HG03439 (cell line): ENCODE measurements at regions not wholly inside any gene's neighbourhood (a gene's known extent, or its start where the extent isn't known, plus 50 kb on each side); places are given as distances from the start of the nearest gene placed in this dataset.
"Not testable (repeated sequence)": the region's sequence is repeated elsewhere in the genome, so short reads cannot be mapped to it uniquely, and the experiment has no call there.

Source experiments
- ATAC-seq: cut with Tn5 transposase; IDR thresholded peaks from one replicate; pipeline ENCODE4 v1.9.1; 2021; ENCODE audit warnings: mild to moderate bottlenecking, moderate library complexity; ENCODE audit not compliant: unreplicated experiment

- ATAC-seq, result no peak
These were observed 634.0 kb downstream of the UQCRFS1 start for GRCh38 chr19:28578786-28579505.

- no peak for ATAC-seq
These were observed 634.7 kb downstream of the UQCRFS1 start for GRCh38 chr19:28578208-28578607.

DNA sequence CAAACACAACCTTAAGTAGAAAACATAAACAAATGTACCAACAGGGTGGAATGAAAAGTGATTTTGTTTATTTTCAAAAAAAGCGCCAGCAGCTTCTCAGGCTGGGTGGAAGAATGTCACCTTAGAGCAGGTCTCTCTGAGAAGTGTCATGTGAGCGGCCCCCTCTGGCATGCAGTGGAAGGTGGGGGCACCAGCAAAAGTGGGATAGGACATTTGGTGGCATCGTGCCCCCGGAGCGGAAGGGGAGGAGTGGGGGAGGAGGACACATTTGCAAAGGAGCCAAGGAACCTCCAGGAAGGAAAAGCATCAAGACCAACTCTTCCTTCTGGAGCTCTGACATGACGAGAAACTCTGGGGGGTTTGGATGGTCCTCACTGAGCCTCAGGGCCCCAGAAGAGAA is 635.3 kb downstream of the UQCRFS1 start:
- no peak for ATAC-seq

GRCh38 chr19:28577233-28577632 is 635.7 kb downstream of the UQCRFS1 start:
- no peak for ATAC-seq

DNA sequence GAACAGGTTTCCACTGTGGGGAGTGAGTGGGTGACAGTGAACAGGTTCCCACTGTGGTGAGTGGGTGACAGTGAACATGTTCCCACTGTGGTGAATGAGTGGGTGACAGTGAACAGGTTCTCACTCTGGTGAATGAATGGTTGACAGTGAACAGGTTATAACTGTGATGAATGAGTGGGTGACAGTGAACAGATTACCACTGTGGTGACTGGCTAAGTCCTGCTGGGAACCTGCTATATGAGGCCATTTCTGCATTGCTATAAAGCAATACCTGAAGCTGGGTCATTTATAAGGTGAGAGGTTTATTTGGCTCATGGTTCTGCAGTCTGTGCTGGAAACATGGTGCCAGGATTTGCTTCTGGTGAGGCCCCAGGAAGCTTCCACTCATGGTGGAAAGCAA is 637.1 kb downstream of the UQCRFS1 start:
- ATAC-seq, result no peak

DNA sequence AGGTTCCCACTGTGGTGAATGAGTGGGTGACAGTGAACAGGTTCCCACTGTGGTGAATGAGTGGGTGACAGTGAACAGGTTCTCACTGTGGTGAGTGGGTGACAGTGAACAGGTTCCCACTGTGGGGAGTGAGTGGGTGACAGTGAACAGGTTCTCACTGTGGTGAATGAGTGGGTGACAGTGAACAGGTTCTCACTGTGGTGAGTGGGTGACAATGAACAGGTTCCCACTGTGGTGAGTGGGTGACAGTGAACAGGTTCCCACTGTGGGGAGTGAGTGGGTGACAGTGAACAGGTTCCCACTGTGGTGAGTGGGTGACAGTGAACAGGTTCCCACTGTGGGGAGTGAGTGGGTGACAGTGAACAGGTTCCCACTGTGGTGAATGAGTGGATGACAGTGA is 637.6 kb downstream of the UQCRFS1 start:
- ATAC-seq, result not testable (repeated sequence)

DNA sequence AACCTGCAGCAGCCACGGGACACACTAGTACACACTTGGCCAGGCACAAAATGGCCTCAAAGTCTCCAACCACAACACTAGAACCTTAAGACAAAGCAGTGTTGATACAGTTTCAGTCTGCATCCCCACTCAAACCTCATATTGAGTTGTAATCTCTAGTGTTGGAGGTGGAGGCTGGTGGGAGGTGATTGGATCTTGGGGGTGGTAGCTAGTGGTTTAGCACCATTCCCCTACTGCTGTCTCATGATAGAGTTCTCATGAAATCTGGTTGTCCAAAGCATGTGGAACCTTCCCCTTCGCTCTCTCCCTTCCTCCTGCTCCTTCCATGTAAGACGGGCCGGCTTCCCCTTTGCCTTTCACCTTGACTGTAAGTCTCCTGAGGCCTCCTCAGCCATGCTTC is 638.7 kb downstream of the UQCRFS1 start:
- ATAC-seq, result no peak

GRCh38 chr19:28569132-28570131 is 643.5 kb downstream of the UQCRFS1 start:
- ATAC-seq, result no peak

- no peak for ATAC-seq
These were observed 645.1 kb downstream of the UQCRFS1 start for GRCh38 chr19:28567834-28568233.

GRCh38 chr19:28563964-28564921 is 648.7 kb downstream of the UQCRFS1 start:
- ATAC-seq, result no peak

DNA sequence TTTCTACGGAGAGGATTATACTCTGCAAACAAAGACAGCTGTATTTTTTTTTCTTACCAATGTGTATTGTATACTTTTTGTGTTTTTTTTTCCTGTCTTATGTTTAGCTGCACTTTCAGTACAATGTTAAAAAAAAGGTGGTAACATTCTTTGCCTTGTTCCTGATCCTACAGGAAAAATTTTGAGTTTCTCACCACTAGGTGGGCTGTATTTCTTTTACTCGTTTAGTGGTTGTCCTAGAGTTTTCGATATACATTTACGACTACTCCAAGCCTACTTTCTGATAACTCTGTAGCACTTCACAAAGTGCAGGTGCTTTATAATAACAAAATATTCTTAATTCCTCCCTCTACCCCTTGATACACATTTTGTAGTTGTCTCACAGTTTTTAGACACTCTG is 652.2 kb downstream of the UQCRFS1 start:
- ATAC-seq, result no peak

DNA sequence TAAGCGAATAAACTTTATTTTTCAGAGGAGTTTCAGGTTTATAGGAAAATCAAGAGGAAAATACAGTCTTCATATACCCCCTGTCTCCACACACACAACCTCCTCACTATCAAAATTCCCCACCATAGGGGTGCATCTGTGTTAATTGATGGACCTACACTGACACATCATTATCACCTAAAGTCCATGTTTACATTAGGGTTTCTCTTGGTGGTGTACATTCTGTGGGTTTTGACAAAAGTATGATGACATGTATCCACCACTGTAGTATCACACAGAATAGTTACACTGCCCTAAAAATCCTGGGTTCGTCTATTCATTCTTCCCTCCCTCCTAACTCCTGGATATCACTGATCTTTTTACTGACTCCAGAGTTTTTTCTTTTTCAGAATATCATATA is 654.2 kb downstream of the UQCRFS1 start:
- ATAC-seq, result no peak

- no peak for ATAC-seq
These were observed 656.6 kb downstream of the UQCRFS1 start for GRCh38 chr19:28556371-28556770.

DNA sequence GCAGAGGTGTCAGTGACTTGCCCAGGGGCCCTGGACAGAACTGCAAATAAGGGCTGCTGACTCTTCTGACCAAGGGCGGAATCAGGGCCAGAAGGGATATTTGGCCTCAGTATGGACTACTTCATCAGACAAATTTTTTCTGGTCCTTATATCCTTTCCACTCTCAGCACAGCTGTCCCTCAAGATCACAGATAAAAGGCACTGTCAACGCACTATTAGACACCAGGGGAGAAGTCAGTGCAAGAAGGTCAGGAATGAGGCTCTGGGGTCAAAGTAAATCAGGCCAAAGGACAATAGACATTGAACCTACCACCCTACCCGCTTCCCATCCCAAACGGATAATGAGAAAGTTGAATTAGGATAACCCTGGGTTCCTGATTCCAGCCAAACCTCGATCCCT is 657.6 kb downstream of the UQCRFS1 start:
- ATAC-seq, result no peak

DNA sequence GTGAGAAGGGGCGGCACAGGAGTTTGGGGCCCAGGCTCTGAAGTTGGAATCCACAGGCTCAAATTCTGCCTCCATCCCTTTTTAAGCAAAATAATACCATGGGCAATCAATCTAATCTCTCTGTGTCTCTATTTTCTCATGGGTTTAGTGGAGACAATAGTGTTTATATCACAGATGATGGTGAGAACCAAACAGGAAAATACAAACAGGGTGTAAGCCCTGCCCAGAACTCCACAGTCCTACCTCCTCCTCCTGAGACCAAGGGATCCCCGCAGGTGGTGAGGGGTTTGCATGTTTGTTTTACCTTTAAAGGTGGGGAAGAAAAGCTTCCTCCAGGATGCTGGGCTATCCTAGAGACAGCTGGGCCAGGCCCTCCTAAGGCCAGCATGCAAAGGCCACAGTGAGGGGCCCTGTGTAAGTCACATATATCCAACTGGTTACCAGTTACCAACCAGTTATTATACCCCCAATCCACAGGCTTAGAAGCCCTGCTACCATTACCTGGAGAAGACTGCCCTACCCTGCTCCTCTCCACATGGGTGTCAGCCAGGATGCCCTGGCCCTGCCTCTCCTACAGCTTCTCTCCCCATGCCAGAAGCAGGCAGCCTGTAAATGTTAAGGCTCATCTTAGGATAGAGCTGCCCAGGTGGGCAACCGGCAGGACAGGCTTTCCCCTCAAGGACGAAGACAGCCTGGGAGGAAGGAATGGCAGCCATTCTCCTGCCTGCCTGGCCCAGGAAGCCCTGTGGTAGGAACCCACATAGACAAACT is 658.4 kb downstream of the UQCRFS1 start:
- ATAC-seq, result no peak

- ATAC-seq, result no peak
These were observed 659.2 kb downstream of the UQCRFS1 start for GRCh38 chr19:28553764-28554163.

DNA sequence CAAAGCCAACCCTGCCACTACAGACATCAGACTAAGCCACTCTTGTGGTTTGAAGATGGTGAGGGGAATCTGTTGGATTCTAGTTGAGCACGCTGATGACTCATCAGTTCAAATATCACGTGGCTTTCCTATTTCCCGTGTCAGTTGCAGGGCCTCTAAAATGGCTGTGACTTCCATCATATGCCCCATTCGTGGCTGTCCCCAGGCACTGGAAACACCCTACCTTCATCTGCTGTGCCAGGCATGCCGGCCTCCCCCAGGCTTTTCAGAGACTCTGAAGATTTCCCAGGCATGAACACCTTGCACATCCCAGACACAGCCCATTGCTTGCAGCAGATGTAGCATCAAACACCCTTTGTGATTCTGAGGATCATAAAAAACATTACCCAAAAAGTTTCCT is 659.9 kb downstream of the UQCRFS1 start:
- no peak for ATAC-seq

DNA sequence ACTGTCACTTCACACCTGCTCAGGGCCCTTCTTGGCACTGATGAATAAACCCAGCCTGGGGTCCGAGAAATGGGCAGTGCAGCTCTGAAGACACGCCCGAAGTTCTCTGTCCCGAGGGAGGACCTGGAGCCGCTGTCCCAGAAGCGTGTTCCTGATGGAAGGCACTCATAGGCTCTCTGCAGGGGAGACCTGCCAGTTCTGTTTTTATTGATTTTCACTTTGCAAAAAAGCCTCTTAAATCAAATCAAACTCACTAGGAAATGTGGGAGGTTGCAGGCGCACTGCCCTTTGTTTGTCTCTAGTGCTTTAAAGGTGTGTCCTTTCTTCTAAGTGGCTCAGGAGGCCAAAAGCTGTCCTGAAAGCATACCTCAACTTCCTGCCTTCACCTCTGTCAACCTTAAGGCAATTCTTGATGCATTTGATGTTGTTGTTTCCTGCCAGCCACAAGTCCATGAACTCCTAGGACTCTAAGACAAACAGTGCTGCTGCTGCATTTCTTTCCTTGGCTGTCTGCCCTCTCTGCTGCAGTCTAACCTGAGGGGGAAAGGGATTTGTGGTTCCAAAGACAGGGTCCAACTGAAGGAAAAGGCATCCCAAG is 663.2 kb downstream of the UQCRFS1 start:
- ATAC-seq, result no peak

GRCh38 chr19:28546148-28546685 is 666.7 kb downstream of the UQCRFS1 start:
- no peak for ATAC-seq
